ENCODE measurements at regions not wholly inside any gene's neighbourhood (a gene's known extent, or its start where the extent isn't known, plus 50 kb on each side); places are given as distances from the start of the nearest gene placed in this dataset.

- TF ChIP-seq POLR2AphosphoS5 (IDR thresholded peaks at IDR 0.05) (no peak), CTCF (IDR thresholded peaks at IDR 0.05) (no peak), POLR2A (IDR thresholded peaks at IDR 0.05) (no peak), EP300 (IDR thresholded peaks at IDR 0.05) (no peak)
- DNase-seq (no peak), ATAC-seq (ENCODE audit: low FRiP score in 2 of 2) (no peak)
- 59 to 60% methylated on average over 2 of the region's 2 CpGs for WGBS, 2 donors
- H3K9me3 ChIP-seq, result no peaks in the 10 kb centered on the region
- no peaks in the 10 kb centered on the region for H3K4me1 ChIP-seq
- no peak overlapping the region for H3K4me3 ChIP-seq
- no peak overlapping the region for H3K27ac ChIP-seq
- H3K36me3 ChIP-seq, result no peaks in the 10 kb centered on the region
- H3K27me3 ChIP-seq, result no peaks in the 10 kb centered on the region
Measured at GRCh38 chr9:118325757-118326156, 621.6 kb downstream of the TLR4 start.

- H3K9me3 ChIP-seq, result no peaks in the 10 kb centered on the region
- 56 to 63% methylated on average over 5 of the region's 5 CpGs for WGBS, 2 donors
- H3K36me3 ChIP-seq, result no peaks in the 10 kb centered on the region
- DNase-seq (no peak), ATAC-seq (ENCODE audit: low FRiP score in 2 of 2) (no peak)
- no peaks in the 10 kb centered on the region for H3K27me3 ChIP-seq
- no peak overlapping the region for H3K4me3 ChIP-seq
- TF ChIP-seq CTCF (IDR thresholded peaks at IDR 0.05), result no peak
- TF ChIP-seq POLR2AphosphoS5 (IDR thresholded peaks at IDR 0.05), result no peak
- no peak for TF ChIP-seq EP300 (IDR thresholded peaks at IDR 0.05)
- TF ChIP-seq POLR2A (IDR thresholded peaks at IDR 0.05), result no peak
- no peak overlapping the region for H3K27ac ChIP-seq
- no peaks in the 10 kb centered on the region for H3K4me1 ChIP-seq
Measured at GRCh38 chr9:118326326-118326725, 622.1 kb downstream of the TLR4 start.

DNA sequence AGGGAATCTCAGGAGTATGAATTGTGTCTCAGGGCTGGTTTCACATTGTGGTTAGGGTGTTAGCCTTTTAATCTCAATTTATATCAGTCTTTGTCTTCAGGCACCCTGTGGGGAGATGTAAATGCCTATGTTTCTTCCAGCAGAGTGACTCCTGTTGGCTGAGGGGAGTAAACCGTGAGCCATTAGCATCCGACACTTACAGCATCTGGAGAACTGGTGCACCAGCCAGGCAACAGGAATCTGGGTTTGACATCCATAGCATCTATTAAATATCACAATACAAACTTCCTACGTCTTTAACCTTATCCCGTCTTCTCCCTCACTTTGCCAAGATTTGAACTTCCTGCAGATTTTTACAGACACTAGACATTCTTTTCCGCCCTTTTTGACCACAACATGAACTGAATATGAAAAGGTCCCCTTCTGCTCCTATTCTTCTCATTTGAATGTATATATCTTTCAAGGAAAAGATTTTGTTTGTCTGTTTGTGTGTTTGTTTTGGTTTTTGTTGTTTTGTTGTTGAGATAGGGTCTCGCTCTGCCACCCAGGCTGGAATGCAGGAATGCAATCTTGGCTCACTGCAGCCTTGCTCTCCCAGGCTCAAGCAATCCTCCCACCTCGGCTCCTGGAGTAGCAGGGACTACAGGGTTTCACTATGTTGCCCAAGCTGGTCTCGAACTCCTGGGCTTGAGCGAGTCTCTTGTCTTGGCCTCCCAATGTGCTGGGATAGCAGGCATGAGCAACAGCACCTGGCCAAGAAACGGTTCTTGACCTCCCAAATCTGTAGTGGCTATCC is 626.2 kb downstream of the TLR4 start:
- H3K36me3 ChIP-seq, result no peaks in the 10 kb centered on the region
- no peaks in the 10 kb centered on the region for H3K4me1 ChIP-seq
- TF ChIP-seq POLR2AphosphoS5 (IDR thresholded peaks at IDR 0.05) (no peak), EP300 (IDR thresholded peaks at IDR 0.05) (no peak), CTCF (IDR thresholded peaks at IDR 0.05) (no peak), POLR2A (IDR thresholded peaks at IDR 0.05) (no peak)
- no peak overlapping the region for H3K27ac ChIP-seq
- H3K9me3 ChIP-seq, result no peaks in the 10 kb centered on the region
- ATAC-seq (ENCODE audit: low FRiP score in 2 of 2) (no peak), DNase-seq (no peak)
- no peak overlapping the region for H3K4me3 ChIP-seq
- WGBS, 2 donors, result 72 to 82% methylated on average over 10 of the region's 10 CpGs
- H3K27me3 ChIP-seq, result no peaks in the 10 kb centered on the region

DNA sequence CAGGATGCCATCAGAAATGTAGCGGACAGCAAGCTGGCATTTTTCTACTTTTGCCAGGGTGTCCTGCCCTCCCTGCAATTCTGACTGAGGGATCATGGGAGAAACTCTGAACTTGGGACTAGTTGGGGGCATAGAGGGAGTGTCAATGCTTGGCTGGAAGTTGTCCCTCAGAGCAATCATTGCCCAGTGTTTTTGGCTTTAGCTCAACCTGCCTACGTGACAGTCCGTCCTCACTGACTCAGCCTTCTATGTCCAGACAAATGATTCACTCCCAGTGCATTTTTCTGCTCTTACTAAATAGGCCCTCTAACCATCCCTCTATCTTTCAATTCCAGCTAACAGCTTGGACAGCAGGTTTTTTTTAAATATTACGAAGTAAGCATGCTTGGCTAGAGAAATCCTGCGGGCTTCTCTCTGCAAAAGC is 627.4 kb downstream of the TLR4 start:
- H3K27ac ChIP-seq, result no peak overlapping the region
- TF ChIP-seq CTCF (IDR thresholded peaks at IDR 0.05) (no peak), EP300 (IDR thresholded peaks at IDR 0.05) (no peak), POLR2A (IDR thresholded peaks at IDR 0.05) (no peak), POLR2AphosphoS5 (IDR thresholded peaks at IDR 0.05) (no peak)
- no peak for ATAC-seq (ENCODE audit: low FRiP score in 2 of 2)
- no peak overlapping the region for H3K4me3 ChIP-seq
- no peaks in the 10 kb centered on the region for H3K36me3 ChIP-seq
- WGBS, 2 donors, result 82 to 84% methylated on average over 5 of the region's 5 CpGs
- no peaks in the 10 kb centered on the region for H3K27me3 ChIP-seq
- no peaks in the 10 kb centered on the region for H3K9me3 ChIP-seq
- no peaks in the 10 kb centered on the region for H3K4me1 ChIP-seq
- DNase-seq, result no peak

All from upper lobe of left lung (tissue), 6 donors.